ENCODE measurements at regions not wholly inside any gene's neighbourhood (a gene's known extent, or its start where the extent isn't known, plus 50 kb on each side); places are given as distances from the start of the nearest gene placed in this dataset.

DNA sequence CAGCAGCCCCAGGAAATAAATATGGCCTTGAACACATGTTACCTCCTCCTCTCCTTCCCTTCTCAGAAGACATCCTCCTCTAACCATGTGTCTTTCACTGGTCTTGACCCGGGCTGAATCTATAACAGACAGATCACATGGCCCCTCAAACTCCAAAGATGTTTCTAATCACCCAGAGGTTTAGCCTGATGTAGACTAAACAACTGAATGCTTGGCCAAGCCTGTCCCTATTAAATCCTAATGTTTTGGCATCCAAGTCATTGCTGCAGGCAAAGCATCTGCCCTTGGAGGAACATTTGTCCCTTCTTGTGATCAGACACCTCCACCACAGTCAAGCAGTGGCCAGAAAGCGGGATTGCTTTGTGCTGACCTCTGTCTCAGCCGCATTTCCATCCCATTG, 65.5 kb downstream of the ANKRD60 start:
- Histone ChIP-seq H3K9ac (ENCODE audit: low read length) (no peak overlapping the region), H3K79me1 (replicated peaks; ENCODE audit: low read length, poor library complexity, severe bottlenecking) (no peaks in the 10 kb centered on the region), H3K14ac (ENCODE audit: low read length in 2 of 2) (no peak overlapping the region), H3K27ac (ENCODE audit: low read length, poor library complexity, severe bottlenecking) (no peak overlapping the region), H2BK12ac (ENCODE audit: low read length in 2 of 2) (no peak overlapping the region), H2AK5ac (ENCODE audit: low read length, severe bottlenecking) (no peak overlapping the region), H3K27me3 (ENCODE audit: control insufficient read depth in 1 of 2, insufficient read depth in 1 of 2, low read length in 2 of 2) (peaks cover 0 to 7% of the 10 kb centered on the region in 2 experiments), H4K91ac (ENCODE audit: low read length) (no peak overlapping the region), H3K4me3 (ENCODE audit: insufficient read depth in 1 of 2, low read depth in 1 of 2, low read length in 2 of 2) (no peak overlapping the region), H3K4ac (ENCODE audit: low read depth in 1 of 2, low read length in 2 of 2) (no peak overlapping the region), H3K4me1 (ENCODE audit: control insufficient read depth, insufficient read depth, low read depth, low read length) (peaks cover 3% of the 10 kb centered on the region), H2AFZ (ENCODE audit: low read depth, low read length) (no peak overlapping the region), H4K8ac (ENCODE audit: low read length) (no peak overlapping the region), H3K36me3 (ENCODE audit: control insufficient read depth in 1 of 2, insufficient read depth in 2 of 2, low read depth in 1 of 2, low read length in 2 of 2) (no peaks in the 10 kb centered on the region), H2BK15ac (ENCODE audit: low read depth, poor library complexity, severe bottlenecking) (no peak overlapping the region), H3K4me2 (ENCODE audit: low read length, poor library complexity, severe bottlenecking) (no peak overlapping the region), H3K18ac (ENCODE audit: low read depth in 1 of 2, low read length in 2 of 2) (no peak overlapping the region), H2BK5ac (ENCODE audit: low read depth, low read length, poor library complexity, severe bottlenecking) (no peak overlapping the region), H3K9me3 (ENCODE audit: control insufficient read depth, low read length) (no peaks in the 10 kb centered on the region), H2BK120ac (ENCODE audit: low read depth, low read length) (no peak overlapping the region), H3K23ac (ENCODE audit: low read length in 2 of 2) (no peak overlapping the region)
- DNase-seq, result no peak
- 70% methylated on average over 3 of the region's 3 CpGs for WGBS

DNA sequence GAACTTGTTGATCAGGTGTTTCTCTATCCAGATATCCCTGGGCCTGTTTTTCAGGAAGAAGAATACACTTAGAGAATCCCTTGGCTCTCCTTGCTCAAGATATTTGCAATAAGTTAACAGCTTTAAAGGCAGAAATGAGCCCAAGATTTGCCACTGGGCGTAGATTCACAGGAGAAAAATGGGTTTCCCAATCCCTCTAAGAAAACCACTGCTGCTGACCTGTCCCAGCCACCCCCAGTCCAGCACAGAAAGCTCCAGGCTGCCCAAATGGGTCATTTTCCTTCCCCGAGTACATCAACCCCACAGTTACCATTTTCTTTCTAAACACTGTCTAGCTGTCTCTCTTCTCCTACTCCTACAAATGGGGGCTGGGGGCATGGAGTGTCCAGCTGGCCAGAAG, 67.3 kb downstream of the ANKRD60 start:
- no peak overlapping the region for H3K18ac ChIP-seq (ENCODE audit: low read depth in 1 of 2, low read length in 2 of 2)
- no peak overlapping the region for H4K91ac ChIP-seq (ENCODE audit: low read length)
- no peaks in the 10 kb centered on the region for H3K79me1 ChIP-seq (replicated peaks; ENCODE audit: low read length, poor library complexity, severe bottlenecking)
- no peak overlapping the region for H2AK5ac ChIP-seq (ENCODE audit: low read length, severe bottlenecking)
- H3K4me1 ChIP-seq (ENCODE audit: control insufficient read depth, insufficient read depth, low read depth, low read length), result peaks cover 3% of the 10 kb centered on the region
- H2BK15ac ChIP-seq (ENCODE audit: low read depth, poor library complexity, severe bottlenecking), result no peak overlapping the region
- H3K4me3 ChIP-seq (ENCODE audit: insufficient read depth in 1 of 2, low read depth in 1 of 2, low read length in 2 of 2), result no peak overlapping the region
- no peak overlapping the region for H2AFZ ChIP-seq (ENCODE audit: low read depth, low read length)
- H4K8ac ChIP-seq (ENCODE audit: low read length), result no peak overlapping the region
- DNase-seq, result no peak
- H3K9ac ChIP-seq (ENCODE audit: low read length), result peak overlapping the region; percentile 42
- H3K27me3 ChIP-seq (ENCODE audit: control insufficient read depth in 1 of 2, insufficient read depth in 1 of 2, low read length in 2 of 2), result peaks cover 0 to 7% of the 10 kb centered on the region in 2 experiments
- no peaks in the 10 kb centered on the region for H3K9me3 ChIP-seq (ENCODE audit: control insufficient read depth, low read length)
- 58% methylated on average over 2 of the region's 2 CpGs for WGBS
- no peaks in the 10 kb centered on the region for H3K36me3 ChIP-seq (ENCODE audit: control insufficient read depth in 1 of 2, insufficient read depth in 2 of 2, low read depth in 1 of 2, low read length in 2 of 2)
- no peak overlapping the region for H3K14ac ChIP-seq (ENCODE audit: low read length in 2 of 2)
- no peak overlapping the region for H3K4ac ChIP-seq (ENCODE audit: low read depth in 1 of 2, low read length in 2 of 2)
- no peak overlapping the region for H3K4me2 ChIP-seq (ENCODE audit: low read length, poor library complexity, severe bottlenecking)
- H2BK5ac ChIP-seq (ENCODE audit: low read depth, low read length, poor library complexity, severe bottlenecking), result no peak overlapping the region
- no peak overlapping the region for H2BK12ac ChIP-seq (ENCODE audit: low read length in 2 of 2)
- H3K23ac ChIP-seq (ENCODE audit: low read length in 2 of 2), result no peak overlapping the region
- no peak overlapping the region for H3K27ac ChIP-seq (ENCODE audit: low read length, poor library complexity, severe bottlenecking)
- H2BK120ac ChIP-seq (ENCODE audit: low read depth, low read length), result no peak overlapping the region

DNA sequence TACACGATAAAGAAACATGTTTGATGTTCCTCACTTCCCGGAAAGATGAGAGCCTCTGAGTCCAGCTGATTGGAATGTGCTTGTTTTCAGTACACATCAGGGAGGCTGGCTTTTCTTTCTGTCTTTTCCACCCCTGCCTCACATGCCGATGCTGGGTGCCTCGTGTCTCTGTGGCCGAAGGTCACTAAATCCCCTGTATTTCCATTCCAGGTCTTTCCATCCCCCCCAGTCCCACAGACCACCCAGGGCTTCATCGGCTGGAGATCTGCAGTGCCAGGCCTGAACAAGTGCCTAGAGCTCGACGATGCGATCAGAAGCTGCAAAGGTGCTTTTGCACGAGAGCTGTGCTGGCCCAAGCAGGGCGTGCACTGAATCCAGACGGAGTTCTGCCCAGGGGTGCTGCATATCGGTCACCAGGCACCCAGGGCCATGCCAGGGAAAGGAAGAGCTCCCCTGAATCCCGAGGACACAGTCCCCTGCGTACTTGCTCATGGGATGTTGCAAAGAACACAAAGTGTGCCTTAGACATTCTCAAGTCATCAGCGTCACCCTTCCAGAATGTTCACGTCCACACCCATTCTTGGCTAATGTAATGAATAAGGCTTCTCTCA, 67.9 kb downstream of the ANKRD60 start:
- Histone ChIP-seq H3K4me1 (ENCODE audit: control insufficient read depth, insufficient read depth, low read depth, low read length) (peaks cover 3% of the 10 kb centered on the region), H2AFZ (ENCODE audit: low read depth, low read length) (no peak overlapping the region), H3K14ac (ENCODE audit: low read length in 2 of 2) (no peak overlapping the region), H3K4me3 (ENCODE audit: insufficient read depth in 1 of 2, low read depth in 1 of 2, low read length in 2 of 2) (peak overlapping the region in 1 of 2 experiments; percentile 35), H3K23ac (ENCODE audit: low read length in 2 of 2) (no peak overlapping the region), H3K9me3 (ENCODE audit: control insufficient read depth, low read length) (no peaks in the 10 kb centered on the region), H2BK120ac (ENCODE audit: low read depth, low read length) (no peak overlapping the region), H2AK5ac (ENCODE audit: low read length, severe bottlenecking) (no peak overlapping the region), H3K9ac (ENCODE audit: low read length) (peak overlapping the region; percentile 69), H4K8ac (ENCODE audit: low read length) (no peak overlapping the region), H3K4ac (ENCODE audit: low read depth in 1 of 2, low read length in 2 of 2) (no peak overlapping the region), H3K27ac (ENCODE audit: low read length, poor library complexity, severe bottlenecking) (no peak overlapping the region), H3K36me3 (ENCODE audit: control insufficient read depth in 1 of 2, insufficient read depth in 2 of 2, low read depth in 1 of 2, low read length in 2 of 2) (no peaks in the 10 kb centered on the region), H3K4me2 (ENCODE audit: low read length, poor library complexity, severe bottlenecking) (no peak overlapping the region), H3K18ac (ENCODE audit: low read depth in 1 of 2, low read length in 2 of 2) (no peak overlapping the region), H3K79me1 (replicated peaks; ENCODE audit: low read length, poor library complexity, severe bottlenecking) (no peaks in the 10 kb centered on the region), H2BK5ac (ENCODE audit: low read depth, low read length, poor library complexity, severe bottlenecking) (no peak overlapping the region), H2BK12ac (ENCODE audit: low read length in 2 of 2) (no peak overlapping the region), H2BK15ac (ENCODE audit: low read depth, poor library complexity, severe bottlenecking) (no peak overlapping the region), H4K91ac (ENCODE audit: low read length) (no peak overlapping the region), H3K27me3 (ENCODE audit: control insufficient read depth in 1 of 2, insufficient read depth in 1 of 2, low read length in 2 of 2) (peaks cover 2 to 7% of the 10 kb centered on the region in 2 experiments)
- DNase-seq, result no peak
- WGBS, result 78% methylated on average over 14 of the region's 17 CpGs

DNA sequence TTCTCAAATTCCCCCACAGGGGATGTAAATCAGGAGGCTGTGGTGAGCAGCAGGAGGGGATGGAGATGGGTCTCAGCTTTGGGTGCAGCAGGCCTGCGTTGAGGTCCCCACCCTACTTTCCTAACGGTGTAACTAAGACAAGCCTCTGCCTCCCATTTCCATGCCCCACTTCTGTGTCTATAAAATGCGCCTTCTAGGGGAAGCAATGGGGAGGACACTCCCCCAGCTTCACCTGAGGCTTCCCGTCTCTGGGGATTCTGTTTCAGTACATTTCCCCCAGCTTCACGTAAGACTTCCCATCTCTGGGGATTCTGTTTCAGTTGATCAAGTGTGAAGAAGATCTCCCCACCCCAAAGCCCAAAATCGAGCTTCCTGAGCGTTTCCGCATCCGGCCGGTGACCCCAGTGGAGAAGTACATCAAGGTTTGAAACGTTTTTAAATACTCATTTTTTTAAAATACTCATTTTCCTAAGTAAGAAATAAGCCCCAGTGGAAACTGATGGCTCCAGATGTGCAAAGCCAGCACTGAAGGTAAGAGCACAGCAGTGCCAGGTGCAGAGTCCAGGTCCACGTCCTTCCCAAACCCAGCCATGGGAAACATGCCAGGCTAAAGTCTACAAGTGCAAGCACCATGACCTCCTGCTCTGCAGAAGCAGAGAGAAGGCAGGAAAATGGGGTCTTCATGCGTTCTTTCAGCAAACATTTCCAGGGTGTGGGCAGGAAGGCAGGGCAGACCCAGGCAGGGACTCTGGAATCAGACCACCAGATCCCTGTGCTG, 73.1 kb downstream of the ANKRD60 start:
- Histone ChIP-seq H3K36me3 (ENCODE audit: control insufficient read depth in 1 of 2, insufficient read depth in 2 of 2, low read depth in 1 of 2, low read length in 2 of 2) (no peaks in the 10 kb centered on the region), H2AFZ (ENCODE audit: low read depth, low read length) (no peak overlapping the region), H3K79me1 (replicated peaks; ENCODE audit: low read length, poor library complexity, severe bottlenecking) (no peaks in the 10 kb centered on the region), H3K4me1 (ENCODE audit: control insufficient read depth, insufficient read depth, low read depth, low read length) (no peaks in the 10 kb centered on the region), H2BK15ac (ENCODE audit: low read depth, poor library complexity, severe bottlenecking) (no peak overlapping the region), H3K18ac (ENCODE audit: low read depth in 1 of 2, low read length in 2 of 2) (no peak overlapping the region), H3K27ac (ENCODE audit: low read length, poor library complexity, severe bottlenecking) (no peak overlapping the region), H2BK5ac (ENCODE audit: low read depth, low read length, poor library complexity, severe bottlenecking) (no peak overlapping the region), H2BK120ac (ENCODE audit: low read depth, low read length) (no peak overlapping the region), H3K27me3 (ENCODE audit: control insufficient read depth in 1 of 2, insufficient read depth in 1 of 2, low read length in 2 of 2) (peaks cover 20 to 29% of the 10 kb centered on the region in 2 experiments), H4K91ac (ENCODE audit: low read length) (no peak overlapping the region), H2BK12ac (ENCODE audit: low read length in 2 of 2) (no peak overlapping the region), H3K9ac (ENCODE audit: low read length) (no peak overlapping the region), H2AK5ac (ENCODE audit: low read length, severe bottlenecking) (no peak overlapping the region), H4K8ac (ENCODE audit: low read length) (no peak overlapping the region), H3K4me3 (ENCODE audit: insufficient read depth in 1 of 2, low read depth in 1 of 2, low read length in 2 of 2) (no peak overlapping the region), H3K9me3 (ENCODE audit: control insufficient read depth, low read length) (no peaks in the 10 kb centered on the region), H3K23ac (ENCODE audit: low read length in 2 of 2) (no peak overlapping the region), H3K4ac (ENCODE audit: low read depth in 1 of 2, low read length in 2 of 2) (no peak overlapping the region), H3K14ac (ENCODE audit: low read length in 2 of 2) (no peak overlapping the region), H3K4me2 (ENCODE audit: low read length, poor library complexity, severe bottlenecking) (no peak overlapping the region)
- WGBS, result 53% methylated on average over 12 of the region's 13 CpGs
- DNase-seq, result no peak
